IgD-negative memory B cell (primary cell): ENCODE measurements at regions not wholly inside any gene's neighbourhood (a gene's known extent, or its start where the extent isn't known, plus 50 kb on each side); places are given as distances from the start of the nearest gene placed in this dataset.
A peak's percentile ranks its signal among the peaks of the same experiment; 100 is the strongest.

Source experiments
- H3K27ac Mint-ChIP-seq, 3 donors: one replicate each; pipeline ENCODE4 v1.8.0; 2020 to 2022; ENCODE audit warnings: mild to moderate bottlenecking in 3 of 3, mixed read lengths in 3 of 3, moderate library complexity in 1 of 3
- H3K27me3 Mint-ChIP-seq: one replicate; pipeline ENCODE4 v1.8.0; 2021; ENCODE audit warnings: mixed read lengths
- H3K36me3 Mint-ChIP-seq: one replicate; pipeline ENCODE4 v1.8.0; 2020; ENCODE audit warnings: mild to moderate bottlenecking, mixed read lengths
- H3K4me1 Mint-ChIP-seq, 3 donors: one replicate each; pipeline ENCODE4 v1.8.0; 2020 to 2022; ENCODE audit warnings: mixed read lengths in 3 of 3, mild to moderate bottlenecking in 1 of 3
- H3K4me3 Mint-ChIP-seq, 4 donors: one replicate each; pipeline ENCODE4 v1.8.0; 2020 to 2022; ENCODE audit warnings: mild to moderate bottlenecking in 4 of 4, mixed read lengths in 4 of 4, moderate library complexity in 3 of 4
- H3K9me3 Mint-ChIP-seq, 3 donors: one replicate each; pipeline ENCODE4 v1.8.0; 2020 to 2021; ENCODE audit warnings: mixed read lengths in 3 of 3, mild to moderate bottlenecking in 1 of 3

- Mint-ChIP-seq H3K27me3 (no peaks in the 10 kb centered on the region), H3K9me3 (peaks cover 0 to 2% (median 0%) of the 10 kb centered on the region in 3 donors), H3K4me3 (no peak overlapping the region), H3K4me1 (peaks cover 0 to 3% (median 0%) of the 10 kb centered on the region in 3 donors), H3K27ac (no peak overlapping the region), H3K36me3 (no peaks in the 10 kb centered on the region)
Observed at GRCh38 chr2:62577994-62578781, 72.2 kb upstream of the TMEM17 start.

GRCh38 chr2:62576276-62576939 lies 70.4 kb upstream of the TMEM17 start:
- peak overlapping the region in 1 of 3 donors; percentile 8 for H3K27ac Mint-ChIP-seq
- no peaks in the 10 kb centered on the region for H3K9me3 Mint-ChIP-seq
- H3K4me1 Mint-ChIP-seq, result peaks cover 0 to 3% (median 0%) of the 10 kb centered on the region in 3 donors
- no peaks in the 10 kb centered on the region for H3K36me3 Mint-ChIP-seq
- no peak overlapping the region for H3K4me3 Mint-ChIP-seq
- H3K27me3 Mint-ChIP-seq, result peaks cover 9% of the 10 kb centered on the region

DNA sequence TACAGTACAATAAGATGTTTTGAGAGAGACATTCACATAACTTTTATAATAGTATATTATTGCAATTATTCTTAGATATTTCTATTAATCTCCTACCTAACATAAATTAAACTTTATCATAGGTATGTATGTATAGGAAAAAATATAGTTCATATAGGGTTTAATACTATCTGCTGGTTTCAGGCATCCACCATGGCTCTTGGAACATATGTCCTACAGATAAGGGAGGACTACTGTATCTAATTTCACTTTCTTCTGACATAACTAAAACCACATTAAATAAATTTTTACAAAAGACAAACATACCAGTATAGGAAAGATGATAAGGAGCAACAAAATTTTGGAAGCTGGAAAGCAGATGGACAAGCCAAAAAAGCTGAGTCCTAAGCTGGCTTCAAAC lies 67.9 kb upstream of the TMEM17 start:
- no peaks in the 10 kb centered on the region for H3K36me3 Mint-ChIP-seq
- H3K4me1 Mint-ChIP-seq, result peaks cover 0 to 3% (median 0%) of the 10 kb centered on the region in 3 donors
- H3K4me3 Mint-ChIP-seq, result no peak overlapping the region
- no peaks in the 10 kb centered on the region for H3K9me3 Mint-ChIP-seq
- H3K27ac Mint-ChIP-seq, result no peak overlapping the region
- H3K27me3 Mint-ChIP-seq, result peaks cover 20% of the 10 kb centered on the region

GRCh38 chr2:62573137-62573731 lies 67.2 kb upstream of the TMEM17 start:
- Mint-ChIP-seq H3K4me1 (peaks cover 0 to 3% (median 0%) of the 10 kb centered on the region in 3 donors), H3K4me3 (no peak overlapping the region), H3K36me3 (no peaks in the 10 kb centered on the region), H3K9me3 (no peaks in the 10 kb centered on the region), H3K27me3 (peaks cover 20% of the 10 kb centered on the region), H3K27ac (no peak overlapping the region)

DNA sequence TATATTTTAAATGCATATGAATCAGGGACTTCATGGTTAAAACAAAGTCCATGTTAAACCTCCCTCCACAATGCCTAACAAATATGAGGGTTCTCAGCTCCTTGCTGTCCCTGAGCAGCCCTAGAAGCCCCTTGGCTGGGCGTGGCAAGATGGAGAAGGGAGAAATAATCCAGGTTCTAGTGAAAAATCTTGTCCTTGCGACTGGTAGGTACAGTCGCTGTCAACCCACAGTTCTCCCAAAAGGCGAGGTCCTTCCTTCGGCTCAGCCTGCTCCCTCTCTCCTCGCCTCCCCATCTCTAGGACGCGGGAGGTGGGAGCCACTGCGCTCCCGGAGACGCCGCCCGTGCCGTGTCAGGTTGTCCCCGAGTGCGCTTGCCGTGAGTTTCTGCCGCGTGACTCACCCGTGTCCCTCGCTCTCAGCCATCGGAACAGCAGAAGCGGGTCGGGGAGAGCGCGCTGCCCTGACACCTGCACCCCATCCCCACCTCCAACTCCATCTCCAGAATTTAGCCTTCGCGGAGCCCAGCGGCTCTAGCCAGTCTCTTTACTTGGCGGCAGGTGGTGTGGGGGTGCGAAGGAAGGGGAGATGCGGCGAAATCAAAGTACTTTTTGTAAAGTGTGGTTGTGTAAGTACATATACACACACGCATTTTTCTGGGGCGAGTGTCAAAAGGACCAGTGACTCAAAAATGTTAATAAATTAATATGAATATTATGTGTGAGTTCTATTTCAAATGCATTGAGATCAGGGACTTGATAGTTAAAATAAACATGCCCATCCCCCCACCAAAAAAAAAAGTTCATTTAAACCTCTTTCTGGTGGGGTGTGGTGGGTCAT lies 65.1 kb upstream of the TMEM17 start:
- Mint-ChIP-seq H3K4me3 (no peak overlapping the region), H3K27me3 (peaks cover 20% of the 10 kb centered on the region), H3K9me3 (no peaks in the 10 kb centered on the region), H3K36me3 (no peaks in the 10 kb centered on the region), H3K4me1 (peaks cover 0 to 3% (median 0%) of the 10 kb centered on the region in 3 donors), H3K27ac (no peak overlapping the region)

DNA sequence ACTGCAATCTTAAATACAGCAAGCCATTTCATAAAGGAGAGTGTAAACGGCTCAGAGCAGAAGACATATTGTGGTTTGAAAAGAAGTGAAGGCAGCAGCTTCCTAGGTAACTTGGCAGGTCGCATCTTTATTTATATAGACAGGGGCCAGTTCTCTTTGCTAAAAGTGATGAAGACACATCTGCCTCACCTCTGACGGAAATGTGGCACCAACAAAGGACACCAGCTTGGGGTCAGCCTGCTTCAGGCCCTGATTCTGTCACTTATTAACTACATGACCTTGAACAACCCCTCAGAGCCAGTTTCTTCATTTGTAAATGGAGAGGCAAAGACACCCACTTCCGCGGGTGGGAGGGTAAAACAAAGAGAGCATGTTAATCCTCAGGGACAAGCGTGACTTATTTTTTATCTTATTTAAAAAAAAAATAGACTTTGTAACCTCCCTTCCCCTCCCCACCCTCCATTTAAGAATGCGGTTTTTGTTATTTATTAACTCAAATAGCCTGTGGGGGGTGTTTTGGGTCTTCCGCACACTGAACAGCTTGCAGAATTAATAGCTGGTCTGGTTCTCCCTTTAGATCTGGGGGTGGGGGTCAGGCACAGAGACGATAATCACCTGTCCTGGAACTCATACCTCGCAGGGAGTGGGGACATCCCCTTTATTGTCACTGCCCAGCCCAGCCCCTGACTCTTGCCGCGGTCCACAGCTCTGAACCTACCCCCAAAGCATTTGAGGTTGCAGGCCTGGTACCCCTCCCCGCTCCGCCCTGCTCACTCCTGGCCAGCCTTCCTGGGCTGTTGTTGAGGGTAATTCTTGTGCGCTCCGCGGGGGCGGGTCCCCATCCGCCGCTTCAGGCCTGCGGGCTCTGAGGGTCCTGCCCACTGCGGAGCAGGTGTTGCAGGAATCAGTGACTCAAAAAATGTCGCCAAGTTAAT lies 64.2 kb upstream of the TMEM17 start:
- Mint-ChIP-seq H3K27ac (no peak overlapping the region), H3K36me3 (no peaks in the 10 kb centered on the region), H3K4me3 (no peak overlapping the region)

GRCh38 chr2:62568983-62569837 lies 63.2 kb upstream of the TMEM17 start:
- Mint-ChIP-seq H3K27ac (no peak overlapping the region), H3K4me1 (no peaks in the 10 kb centered on the region), H3K4me3 (no peak overlapping the region), H3K27me3 (peaks cover 20% of the 10 kb centered on the region), H3K36me3 (no peaks in the 10 kb centered on the region), H3K9me3 (no peaks in the 10 kb centered on the region)

More for the DNA sequence above, 64.2 kb upstream of the TMEM17 start:
- H3K27me3 Mint-ChIP-seq, result peaks cover 20% of the 10 kb centered on the region
- H3K4me1 Mint-ChIP-seq, result peaks cover 0 to 3% (median 0%) of the 10 kb centered on the region in 3 donors
- H3K9me3 Mint-ChIP-seq, result no peaks in the 10 kb centered on the region

DNA sequence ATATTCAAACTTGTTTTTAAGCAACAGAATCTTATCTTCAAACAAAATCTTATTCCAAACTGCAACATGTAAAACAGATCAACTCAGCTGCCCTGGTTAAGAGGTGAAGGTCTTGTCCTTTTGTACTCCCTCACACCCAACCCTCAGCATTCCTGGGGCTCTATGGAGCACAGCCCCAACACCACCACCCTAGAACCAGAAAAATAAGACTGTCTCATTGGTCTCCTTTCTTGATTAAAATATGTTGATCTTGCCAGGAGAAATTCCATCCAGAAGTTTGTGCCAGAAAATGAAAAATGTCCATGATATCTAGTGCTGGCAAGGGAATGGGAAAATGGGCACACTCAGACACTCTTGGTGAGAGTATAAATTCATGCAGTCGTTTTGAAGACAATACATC lies 62.1 kb upstream of the TMEM17 start:
- H3K4me3 Mint-ChIP-seq, result no peak overlapping the region
- H3K9me3 Mint-ChIP-seq, result no peaks in the 10 kb centered on the region
- no peak overlapping the region for H3K27ac Mint-ChIP-seq
- H3K27me3 Mint-ChIP-seq, result peaks cover 20% of the 10 kb centered on the region
- H3K36me3 Mint-ChIP-seq, result no peaks in the 10 kb centered on the region
- no peaks in the 10 kb centered on the region for H3K4me1 Mint-ChIP-seq

DNA sequence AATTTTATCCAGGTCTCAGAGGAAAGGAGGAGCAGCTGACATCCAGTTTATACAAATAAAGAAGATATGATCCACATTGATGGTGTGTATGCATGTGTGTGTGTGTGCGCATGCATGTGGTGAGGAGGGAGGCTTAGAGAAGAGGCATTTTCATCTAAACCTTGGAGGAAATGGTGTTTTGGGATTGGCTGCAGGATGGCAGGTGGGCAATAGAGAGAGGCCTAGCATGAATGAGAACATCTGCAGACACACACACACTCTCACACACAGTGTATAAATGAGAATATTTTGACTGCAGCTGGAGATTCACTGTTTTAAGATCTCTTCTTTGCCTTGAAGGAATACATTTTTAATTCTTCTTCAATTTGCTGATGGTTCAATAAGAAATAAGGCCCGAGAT lies 61.7 kb upstream of the TMEM17 start:
- no peaks in the 10 kb centered on the region for H3K36me3 Mint-ChIP-seq
- peaks cover 17% of the 10 kb centered on the region for H3K27me3 Mint-ChIP-seq
- no peak overlapping the region for H3K27ac Mint-ChIP-seq
- H3K4me1 Mint-ChIP-seq, result no peaks in the 10 kb centered on the region
- H3K9me3 Mint-ChIP-seq, result no peaks in the 10 kb centered on the region
- H3K4me3 Mint-ChIP-seq, result no peak overlapping the region

DNA sequence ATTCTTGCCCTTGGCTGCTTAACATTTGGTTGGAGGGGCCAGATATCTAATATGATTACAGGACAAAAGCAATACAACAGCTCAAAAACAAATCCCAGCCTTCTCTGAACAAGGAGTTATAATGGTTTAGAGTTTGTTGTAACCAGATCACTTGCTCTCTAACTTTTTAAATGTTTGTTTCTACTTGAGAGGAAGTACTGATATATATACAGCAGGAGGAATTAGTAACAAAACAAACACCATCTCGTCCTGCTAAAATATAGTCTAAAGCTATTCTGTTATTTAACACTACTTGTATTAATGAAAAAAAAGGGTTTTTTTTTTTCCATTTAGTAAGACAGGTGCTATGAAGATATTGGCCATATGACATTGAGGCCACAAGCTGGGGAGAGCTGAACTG lies 60.9 kb upstream of the TMEM17 start:
- H3K4me3 Mint-ChIP-seq, result no peak overlapping the region
- H3K27ac Mint-ChIP-seq, result no peak overlapping the region
- H3K9me3 Mint-ChIP-seq, result no peaks in the 10 kb centered on the region
- H3K4me1 Mint-ChIP-seq, result no peaks in the 10 kb centered on the region
- H3K36me3 Mint-ChIP-seq, result peaks cover 2% of the 10 kb centered on the region
- peaks cover 13% of the 10 kb centered on the region for H3K27me3 Mint-ChIP-seq

DNA sequence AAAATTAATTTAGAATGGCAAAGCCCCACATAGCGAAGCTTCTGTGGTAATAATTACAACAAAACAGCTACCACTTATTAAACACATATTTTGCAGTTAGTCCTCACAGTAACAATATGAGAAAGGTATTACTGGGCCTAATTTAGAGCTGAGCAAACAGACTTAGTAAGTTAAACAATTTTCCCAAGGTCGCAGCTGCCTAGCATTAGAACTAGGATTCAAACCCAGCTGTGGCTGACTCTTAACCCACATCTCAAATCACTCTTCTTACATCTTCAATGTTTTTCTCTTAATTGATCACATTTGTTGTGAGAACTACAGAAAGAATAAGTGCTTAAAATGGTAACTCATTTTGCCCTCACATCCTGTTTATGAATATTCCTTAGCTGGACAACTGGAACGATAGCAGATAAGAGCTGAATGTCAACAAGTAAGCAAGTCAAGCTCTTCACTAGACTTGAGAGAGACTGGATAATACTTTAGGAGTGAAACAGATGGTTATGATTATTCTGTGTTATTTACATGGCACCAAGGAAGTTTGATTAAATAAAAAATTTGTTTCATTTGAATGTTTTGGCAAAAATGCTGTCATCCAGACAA lies 59.4 kb upstream of the TMEM17 start:
- H3K9me3 Mint-ChIP-seq, result no peaks in the 10 kb centered on the region
- H3K36me3 Mint-ChIP-seq, result peaks cover 2% of the 10 kb centered on the region
- no peak overlapping the region for H3K27ac Mint-ChIP-seq
- H3K4me3 Mint-ChIP-seq, result no peak overlapping the region
- H3K4me1 Mint-ChIP-seq, result no peaks in the 10 kb centered on the region
- peaks cover 3% of the 10 kb centered on the region for H3K27me3 Mint-ChIP-seq

DNA sequence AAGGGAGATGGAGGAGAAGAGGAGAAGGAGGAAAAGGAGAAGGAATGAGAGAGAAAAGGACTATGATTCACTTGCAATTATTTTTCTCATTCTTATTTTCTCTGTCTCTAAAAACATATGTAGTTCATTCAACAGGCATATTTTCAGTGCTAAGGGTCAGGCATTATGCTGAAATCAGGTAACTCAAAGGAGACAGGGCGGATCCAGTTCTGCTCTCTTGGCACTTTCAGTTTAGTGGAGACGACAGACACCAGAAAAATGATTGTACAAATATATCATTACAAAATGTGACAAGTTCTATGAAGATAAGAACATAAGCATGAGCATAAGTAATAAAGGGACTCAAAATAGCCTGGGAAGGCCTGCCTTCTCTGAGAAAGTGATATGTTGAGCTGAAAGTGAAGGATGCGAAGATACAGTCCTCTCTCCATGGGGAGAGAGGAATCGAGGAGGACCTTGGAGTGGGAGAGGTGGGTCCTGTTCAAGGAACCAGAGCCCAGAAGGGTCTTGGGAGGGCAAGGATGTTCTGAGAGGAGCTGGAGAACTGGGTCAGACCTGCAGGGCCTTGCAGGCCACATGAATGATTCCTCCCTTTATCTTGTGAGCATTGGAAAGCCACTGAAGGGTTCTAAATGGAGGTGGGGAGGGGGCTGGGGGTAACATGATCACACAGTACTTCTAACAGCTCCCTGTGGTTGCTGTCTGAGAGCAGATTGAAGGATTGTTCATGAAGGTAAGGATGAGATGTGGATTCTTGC lies 58.6 kb upstream of the TMEM17 start:
- no peaks in the 10 kb centered on the region for H3K4me1 Mint-ChIP-seq

More for the DNA sequence above, 58.6 kb upstream of the TMEM17 start:
- H3K27ac Mint-ChIP-seq, result no peak overlapping the region
- peaks cover 2% of the 10 kb centered on the region for H3K36me3 Mint-ChIP-seq
- no peaks in the 10 kb centered on the region for H3K9me3 Mint-ChIP-seq
- no peak overlapping the region for H3K4me3 Mint-ChIP-seq
- H3K27me3 Mint-ChIP-seq, result peaks cover 3% of the 10 kb centered on the region
